HG03097 (cell line): ENCODE measurements at regions not wholly inside any gene's neighbourhood (a gene's known extent, or its start where the extent isn't known, plus 50 kb on each side); places are given as distances from the start of the nearest gene placed in this dataset.
"Not testable (repeated sequence)": the region's sequence is repeated elsewhere in the genome, so short reads cannot be mapped to it uniquely, and the experiment has no call there.

Source experiments
- ATAC-seq: cut with Tn5 transposase; IDR thresholded peaks from one replicate; pipeline ENCODE4 v1.9.1; 2021; ENCODE audit not compliant: unreplicated experiment, low FRiP score

DNA sequence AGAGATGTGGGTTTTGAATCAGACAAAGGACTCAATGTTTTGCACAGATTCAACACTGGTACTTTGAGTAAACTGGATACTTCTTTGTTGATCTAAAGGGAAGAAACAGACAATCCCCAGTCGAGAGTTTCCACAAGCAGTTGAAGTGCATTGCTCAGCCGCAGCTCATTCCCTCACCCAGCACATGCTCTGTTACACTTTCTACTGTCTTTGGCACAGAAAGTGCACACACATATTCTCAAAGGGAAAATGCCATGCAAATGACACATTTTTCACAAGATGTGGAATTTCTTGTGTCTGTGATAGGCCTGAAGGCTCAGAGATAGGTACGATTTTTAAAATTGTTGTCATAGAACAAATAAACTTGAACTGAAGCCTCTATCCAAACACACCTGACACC lies 258.9 kb upstream of the TRIB2 start:
- ATAC-seq: no peak

DNA sequence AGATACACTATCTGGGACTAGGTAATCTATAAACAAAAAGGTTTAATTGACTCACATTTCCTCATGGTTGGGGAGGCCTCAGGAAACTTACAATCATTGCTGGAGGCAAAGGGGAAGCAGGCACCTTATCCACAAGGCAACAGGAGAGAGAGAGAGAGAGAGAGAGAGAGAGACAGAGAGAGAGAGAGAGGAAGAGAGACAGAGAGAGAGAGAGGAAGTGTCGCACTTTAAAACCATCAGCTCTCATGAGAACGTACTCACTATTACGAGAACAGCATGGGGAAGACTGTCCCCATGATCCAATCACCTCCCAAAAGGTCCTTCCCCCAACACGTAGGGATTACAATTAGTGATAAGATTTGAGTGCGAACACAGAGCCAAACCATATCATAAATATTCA lies 253.5 kb upstream of the TRIB2 start:
- ATAC-seq: no peak

DNA sequence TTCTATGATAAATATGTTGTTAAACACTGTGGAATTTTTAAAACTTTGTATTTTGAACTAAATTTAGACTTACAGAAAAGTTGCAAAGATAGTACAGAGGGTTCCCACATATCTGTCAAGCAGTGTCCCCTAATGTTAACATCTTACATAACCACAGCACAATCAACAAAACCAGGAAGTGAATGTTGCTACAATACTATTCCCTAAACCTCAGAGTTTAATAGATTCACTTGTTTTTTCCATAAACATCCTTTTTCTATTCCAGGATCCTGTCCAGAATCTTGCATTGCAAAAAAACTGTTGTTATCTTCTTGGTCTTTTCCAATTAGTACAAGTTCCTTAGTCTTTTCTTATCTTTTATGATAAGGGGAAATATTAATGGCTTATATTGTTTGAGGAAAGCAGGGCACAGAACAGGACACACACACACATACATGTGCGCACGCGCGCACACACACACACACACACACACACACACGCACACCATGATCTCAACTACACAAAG lies 251.1 kb upstream of the TRIB2 start:
- no peak for ATAC-seq

DNA sequence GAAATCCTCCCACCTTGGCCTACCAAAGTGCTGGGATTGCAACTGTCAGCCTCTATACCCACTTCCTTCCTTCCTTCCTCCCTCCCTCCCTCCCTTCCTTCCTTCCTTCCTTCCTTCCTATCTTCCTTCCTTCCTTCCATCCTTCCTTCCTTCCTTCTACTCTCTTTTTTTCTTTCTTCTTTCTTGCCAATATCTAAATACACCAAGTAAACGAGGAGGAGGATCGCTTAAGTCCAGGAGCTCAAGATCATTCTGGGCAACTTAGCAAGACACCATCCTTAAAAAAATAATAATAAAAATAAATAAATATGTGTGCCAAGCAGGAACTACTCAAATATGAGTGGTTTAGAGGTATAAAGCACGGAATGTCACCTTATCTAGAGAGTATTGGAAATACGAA lies 249.4 kb upstream of the TRIB2 start:
- no peak for ATAC-seq

DNA sequence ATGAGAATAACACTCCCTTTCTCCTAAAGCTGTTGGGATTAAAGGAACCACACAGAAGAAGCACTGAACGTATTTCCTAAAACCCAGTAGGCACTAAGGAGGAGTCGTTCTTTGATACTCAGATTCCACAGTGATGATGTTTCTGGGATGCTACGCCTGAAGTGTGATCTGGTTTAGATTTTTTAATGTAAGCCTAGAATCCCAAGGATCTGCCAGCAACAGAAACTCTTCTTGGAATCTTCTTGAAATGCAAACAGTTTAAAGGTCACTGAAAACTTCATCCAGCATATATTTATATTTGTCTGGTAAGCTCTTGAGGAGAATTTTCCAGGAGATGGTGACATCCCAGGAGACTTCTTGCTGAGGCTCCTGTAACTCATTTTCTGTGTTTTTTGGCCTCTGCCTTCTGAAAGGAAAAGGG lies 247.6 kb upstream of the TRIB2 start:
- ATAC-seq: no peak

DNA sequence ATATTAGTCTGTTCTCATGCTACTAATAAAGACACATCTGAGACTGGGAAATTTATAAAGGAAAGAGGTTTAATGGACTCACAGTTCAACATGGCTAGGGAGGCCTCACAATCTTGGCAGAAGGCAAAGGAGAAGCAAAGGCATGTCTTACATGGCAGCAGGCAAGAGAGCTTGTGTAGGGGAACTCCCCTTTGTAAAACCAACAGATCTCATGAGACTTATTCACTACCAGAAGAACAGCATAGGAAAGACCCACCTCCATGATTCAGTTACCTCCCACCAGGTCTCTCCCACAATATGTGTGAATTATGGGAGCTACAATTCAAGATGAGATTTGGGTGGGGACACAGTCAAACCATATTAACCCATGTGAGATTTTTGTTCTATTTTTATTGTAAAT lies 244.5 kb upstream of the TRIB2 start:
- ATAC-seq: not testable (repeated sequence)

DNA sequence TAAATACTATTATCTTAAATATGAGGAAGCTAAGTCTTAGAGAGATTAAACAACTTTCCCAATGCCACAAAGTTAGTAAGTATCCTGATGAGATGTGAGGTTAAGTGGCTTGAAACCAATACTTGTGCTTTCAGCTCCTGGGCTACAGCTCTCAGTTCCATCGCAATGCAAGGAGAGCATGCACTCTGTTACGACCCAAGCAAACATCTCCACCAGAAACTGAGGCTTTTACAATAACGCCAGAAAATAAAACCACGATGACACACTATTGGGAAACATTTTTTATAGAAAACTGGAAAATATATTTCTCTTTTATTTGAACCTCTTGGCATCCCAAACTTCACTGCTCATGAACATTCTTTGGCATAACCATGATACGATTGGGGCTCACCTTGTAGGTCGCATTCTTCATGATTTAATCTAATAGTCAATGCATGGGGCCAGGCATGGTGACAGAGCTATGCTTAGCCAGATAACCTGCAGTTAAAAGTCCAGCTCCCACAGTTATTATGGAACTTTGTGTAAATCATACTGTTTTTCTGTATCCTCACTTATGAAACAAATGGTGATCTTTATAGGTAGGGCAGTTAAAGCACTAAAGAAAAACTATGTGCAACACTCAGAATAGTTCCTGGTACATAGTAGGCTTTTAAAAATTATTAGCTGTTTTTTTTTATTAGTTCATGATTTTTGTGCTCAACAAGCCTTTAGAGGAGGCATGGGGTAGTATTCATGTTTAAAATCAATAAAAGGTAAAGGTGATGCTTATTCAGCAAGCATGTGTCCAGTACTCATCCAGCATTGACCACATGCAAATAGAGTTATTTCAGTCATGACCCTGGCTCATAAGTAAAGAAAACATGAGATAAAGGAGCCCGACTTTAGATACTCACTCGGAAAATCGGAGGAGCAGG lies 238.3 kb upstream of the TRIB2 start:
- no peak for ATAC-seq

DNA sequence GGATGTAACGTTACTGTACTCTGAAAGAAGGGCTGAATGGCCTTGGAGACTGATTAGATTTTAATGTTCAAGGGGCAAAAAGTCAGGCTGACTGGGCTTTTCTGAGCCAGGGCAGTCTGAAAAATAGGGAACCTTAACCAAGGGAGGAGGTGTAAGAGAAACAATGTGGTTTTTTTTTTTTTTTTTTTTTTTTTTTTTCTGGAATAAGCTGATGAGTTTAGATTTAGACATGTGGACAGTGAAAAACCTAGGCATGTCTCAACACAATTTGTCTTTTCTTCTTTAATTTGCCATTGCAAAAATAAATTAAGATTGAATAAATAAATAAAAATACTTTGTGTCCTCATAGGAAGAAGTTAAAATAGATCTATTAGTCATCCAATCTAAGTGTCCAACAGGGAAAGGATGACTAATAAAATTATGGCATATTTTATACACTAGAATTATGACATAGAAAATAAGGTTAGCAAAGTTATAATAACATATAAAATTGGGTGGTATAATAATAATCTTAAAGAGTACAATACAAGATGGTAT lies 237.6 kb upstream of the TRIB2 start:
- no peak for ATAC-seq

DNA sequence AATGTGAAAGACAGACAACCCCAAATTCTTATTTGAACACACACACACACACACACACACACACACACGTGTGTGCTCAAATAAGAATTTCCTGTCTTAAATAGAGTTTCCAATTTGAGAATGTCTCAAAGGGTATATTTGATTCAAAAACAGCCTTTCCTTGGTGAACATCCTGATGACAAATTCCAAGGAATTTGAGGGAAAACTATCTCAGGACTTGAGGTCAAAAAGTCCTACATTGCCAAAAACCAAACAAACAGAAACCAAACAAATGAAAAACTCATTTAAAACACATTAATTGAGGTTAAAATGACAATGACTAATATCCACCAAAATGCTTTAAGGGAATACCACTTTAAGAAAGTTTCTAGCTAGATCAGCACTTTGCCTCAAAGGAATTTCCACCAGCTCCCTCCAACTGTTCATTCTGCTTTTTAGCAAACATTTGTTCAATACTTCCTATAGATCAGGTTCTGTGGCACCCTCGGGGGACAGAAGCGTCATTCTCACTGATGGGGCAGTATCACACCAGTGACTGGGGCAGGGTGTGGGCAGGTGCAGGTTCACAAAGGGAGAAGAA lies 232.1 kb upstream of the TRIB2 start:
- ATAC-seq: no peak

DNA sequence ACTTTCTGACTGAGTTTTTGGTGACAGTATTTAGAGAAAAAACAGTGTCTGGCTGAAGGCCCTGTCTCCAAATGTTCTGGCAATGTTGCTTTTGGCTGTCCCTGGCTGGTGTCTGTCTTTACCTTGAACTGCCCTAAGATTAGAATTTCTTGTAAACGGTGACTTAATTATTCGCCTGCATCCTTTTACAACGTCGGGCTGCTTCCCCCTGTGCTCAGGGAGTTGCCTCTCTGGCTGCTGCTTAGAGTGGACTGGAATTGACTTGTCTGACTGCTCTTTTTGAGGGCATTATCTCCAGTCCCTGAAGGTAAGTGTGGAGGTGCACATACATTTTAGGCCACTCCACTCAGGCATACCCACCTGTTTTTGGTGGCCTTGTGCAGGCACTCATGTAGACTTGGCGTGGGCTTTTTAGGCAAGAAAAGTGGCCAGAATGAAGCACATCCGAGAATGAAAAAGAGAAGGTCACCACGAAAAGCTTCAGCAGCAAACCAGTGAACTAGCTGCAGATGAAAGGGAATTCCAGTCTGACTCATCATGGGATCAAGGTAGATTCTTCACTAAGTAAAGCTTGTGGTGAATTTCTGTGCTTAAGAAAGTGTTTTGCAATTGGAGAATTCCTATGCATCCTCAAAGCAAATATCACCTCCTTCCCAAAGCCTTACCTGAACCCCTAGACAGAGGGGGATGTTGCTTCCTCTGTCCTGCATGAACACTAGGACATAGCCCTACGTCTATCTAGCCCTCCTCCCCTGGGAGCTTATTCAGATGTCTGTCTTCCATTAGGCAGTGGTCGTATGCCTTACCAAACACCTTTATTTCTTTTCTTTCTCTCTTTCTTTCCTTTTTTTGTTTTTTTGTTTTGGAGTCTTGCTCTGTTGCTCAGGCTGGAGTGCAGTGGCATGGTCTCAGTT lies 230.3 kb upstream of the TRIB2 start:
- no peak for ATAC-seq

DNA sequence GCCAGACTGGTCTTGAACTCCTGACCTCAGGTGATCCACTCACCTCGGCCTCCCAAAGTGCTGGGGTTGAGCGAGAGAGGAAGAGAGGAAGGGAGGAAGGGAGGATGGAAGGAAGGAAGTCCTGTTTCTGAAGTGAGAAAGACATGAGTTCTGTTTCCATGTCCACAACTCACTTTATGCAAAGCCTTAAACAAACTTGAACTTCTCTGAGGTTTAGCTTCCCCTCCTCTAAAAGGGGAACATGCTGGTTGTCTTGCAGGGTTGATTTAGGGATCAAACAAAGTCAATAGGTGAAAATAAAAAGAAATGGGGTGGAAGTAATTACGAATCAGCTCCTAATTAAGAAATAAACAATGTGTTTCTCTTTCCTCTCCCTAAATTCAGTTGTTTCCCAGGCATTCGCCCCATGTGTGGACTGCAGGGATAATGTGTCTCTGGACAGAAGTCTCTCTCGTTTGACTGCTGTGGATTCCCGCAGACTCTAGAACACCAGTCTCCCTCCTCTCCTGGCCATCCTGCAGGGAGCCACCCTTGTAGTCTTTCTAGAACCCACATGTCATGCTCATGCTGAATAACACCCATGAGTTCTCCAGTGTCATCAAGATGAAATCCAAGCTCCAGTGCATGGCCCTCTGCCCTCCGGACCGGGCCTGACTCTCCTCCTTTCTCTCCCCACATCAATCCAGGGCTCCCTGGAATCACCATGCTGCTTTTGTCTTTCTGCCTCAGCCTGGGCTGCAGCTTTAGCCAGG lies 229.3 kb upstream of the TRIB2 start:
- no peak for ATAC-seq

DNA sequence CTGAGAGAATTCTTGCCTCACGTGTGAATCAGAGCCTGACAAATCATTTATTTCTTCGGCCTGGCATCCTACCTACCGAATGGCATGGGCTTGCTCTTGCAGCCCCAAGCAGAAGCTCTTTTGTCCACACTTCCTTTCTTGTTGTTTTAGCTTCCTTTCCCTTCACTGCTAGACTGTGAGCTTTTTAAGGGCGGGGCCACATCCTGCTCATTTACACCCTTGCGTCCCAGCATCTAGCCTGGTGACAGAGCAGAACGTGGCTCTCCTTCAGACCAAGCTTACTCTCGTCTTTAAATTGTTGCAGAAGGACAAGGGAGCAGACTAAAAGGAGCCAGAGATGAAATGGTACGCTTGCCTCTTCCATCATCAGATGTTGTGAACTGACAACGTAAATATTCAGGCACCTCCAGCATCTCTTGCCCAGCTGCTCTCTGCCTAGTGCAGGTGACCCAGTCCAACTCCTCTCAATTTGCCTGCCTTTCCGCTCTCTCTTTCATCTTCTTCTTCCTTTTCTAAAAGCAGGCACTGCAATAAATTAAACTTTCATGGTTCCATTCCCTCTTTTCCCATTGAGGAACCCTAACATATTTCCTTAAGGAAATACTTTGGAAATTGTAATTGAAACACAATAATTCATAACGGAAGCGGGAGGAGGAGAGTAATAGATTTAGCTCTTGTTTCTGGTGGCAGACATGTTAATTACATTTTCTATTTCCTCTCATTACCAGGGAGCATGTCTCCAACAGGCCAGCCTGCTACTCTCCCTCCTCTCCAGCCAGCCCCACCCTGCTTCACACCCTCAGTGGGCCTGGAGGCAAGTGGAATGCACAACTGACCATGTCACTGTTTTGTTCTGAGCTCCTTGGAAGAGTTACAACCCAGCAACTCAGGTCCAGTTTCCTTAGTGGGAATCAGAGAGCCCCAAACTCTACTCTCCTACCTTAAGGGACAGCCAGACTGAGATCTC lies 228.1 kb upstream of the TRIB2 start:
- no peak for ATAC-seq

DNA sequence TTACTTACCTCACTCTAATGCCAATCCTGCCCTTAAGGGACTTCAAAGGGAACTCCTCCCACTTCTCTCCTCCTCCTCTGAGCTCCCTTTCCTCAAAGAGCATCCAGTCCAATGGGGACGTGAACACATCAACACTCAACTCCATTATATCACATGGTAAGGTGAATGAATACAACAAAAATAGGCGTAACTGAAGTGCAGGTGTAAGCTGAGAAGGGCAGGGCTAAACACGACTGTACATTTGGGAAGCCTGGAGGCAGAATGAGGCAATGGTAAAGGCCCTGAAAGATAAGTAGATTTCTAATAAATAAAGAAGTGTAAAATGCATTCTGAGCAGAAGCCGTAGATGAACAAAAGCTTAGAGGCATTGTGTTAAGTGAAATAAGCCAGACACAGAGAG lies 226.1 kb upstream of the TRIB2 start:
- no peak for ATAC-seq

DNA sequence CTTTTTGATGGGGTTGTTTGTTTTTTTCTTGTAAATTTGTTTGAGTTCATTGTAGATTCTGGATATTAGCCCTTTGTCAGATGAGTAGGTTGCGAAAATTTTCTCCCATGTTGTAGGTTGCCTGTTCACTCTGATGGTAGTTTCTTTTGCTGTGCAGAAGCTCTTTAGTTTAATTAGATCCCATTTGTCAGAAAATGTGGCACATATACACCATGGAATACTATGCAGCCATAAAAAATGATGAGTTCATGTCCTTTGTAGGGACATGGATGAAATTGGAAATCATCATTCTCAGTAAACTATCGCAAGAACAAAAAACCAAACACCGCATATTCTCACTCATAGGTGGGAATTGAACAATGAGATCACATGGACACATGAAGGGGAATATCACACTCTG lies 224.4 kb upstream of the TRIB2 start:
- not testable (repeated sequence) for ATAC-seq

DNA sequence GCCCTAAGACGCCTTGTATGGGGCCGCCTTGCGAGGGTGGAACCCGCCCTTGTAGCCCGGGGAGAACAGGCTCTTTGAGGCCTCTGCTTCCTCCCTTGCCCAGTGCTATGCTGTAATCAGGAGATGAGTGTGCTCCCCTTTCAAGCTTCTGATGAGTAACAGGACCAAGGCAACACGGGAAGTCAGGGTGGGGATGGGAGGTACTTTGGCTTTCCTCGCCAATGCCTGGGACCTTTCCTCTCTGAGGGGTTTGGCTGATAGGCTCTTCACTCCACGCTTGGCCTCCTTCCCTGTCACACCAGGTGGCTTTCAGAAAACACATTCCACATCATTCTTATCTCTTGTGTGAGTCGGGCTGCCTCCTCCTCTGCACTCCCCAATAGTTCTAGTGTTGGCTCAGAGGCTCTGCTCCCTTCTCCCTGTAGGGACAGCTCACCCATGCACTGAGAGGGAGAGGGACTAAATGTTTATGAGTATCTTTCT lies 223.7 kb upstream of the TRIB2 start:
- ATAC-seq: no peak

DNA sequence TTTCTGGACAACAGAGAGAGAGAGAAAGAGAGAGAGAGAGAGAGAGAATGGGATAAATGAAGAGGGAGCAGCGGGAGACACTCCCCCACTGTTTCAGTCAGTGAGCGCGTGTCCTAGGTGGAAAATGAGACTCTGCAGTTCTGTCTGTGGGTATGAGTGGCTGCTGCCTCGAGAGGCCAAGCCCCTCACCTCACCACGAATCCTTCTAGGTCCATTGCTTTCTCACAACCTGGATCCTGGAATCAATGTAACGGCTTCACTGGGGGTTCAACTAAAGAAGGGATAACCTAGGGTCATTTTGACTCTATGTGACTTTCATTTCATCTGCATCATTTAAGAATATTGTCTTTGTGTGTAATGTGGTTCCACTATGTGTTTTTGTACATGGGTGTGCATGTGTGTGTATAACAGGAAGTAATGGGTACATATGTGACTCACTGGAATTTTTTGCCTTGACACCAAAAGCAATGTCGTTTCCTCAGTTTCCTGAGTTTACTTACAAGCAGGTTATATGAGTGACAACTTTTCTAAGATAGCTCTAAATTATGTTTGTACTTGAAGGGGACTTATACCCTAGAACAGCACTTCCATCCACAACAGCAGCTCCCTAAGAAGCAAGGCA lies 221.4 kb upstream of the TRIB2 start:
- no peak for ATAC-seq

DNA sequence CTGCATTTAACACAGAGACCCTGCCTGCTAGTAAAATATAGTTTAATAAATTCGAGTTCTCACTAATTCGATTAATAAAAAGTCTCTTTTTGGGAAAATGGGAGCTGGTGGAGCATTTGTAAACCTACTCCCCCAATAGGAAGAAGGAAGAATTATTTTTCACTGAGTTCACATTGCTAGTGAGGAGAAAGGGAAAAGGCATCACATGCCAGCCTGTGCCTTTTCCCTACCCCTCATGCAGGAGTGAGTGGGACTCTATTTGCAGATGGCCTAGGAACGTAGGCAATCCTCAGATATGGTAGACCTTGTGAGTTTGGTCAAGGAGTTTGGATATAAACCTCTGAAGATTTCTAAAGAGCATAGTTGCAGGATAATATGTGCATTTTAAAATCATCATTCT lies 218.4 kb upstream of the TRIB2 start:
- ATAC-seq: no peak

DNA sequence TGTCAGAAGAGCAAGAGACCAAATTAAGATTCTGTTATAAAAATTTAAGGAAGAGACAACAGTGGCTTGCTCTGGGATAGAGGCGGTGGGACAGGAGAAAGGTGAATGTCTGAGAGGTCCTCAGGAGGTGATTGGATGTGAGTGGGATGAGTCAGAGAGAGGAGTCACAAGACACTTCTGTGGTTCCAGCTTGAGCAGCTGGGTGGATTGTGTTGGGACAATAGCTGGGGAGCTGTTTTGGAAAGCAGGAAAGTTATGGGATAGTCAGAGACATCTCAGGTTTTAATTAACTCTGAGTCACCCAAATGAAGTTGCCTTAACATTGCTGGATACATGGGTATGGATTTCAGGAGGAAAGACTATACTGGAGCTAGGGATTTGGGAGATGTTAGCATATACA lies 218.0 kb upstream of the TRIB2 start:
- no peak for ATAC-seq
